Left ventricle myocardium inferior (tissue), 1 donor: ENCODE measurements at regions not wholly inside any gene's neighbourhood (a gene's known extent, or its start where the extent isn't known, plus 50 kb on each side); places are given as distances from the start of the nearest gene placed in this dataset.

Experiments
- DNase-seq: peaks from one replicate; pipeline ENCODE4 v3.0.0-alpha.2; 2020
- H3K27ac ChIP-seq: fragments of 200-600 bp; replicated peaks from 2 replicates; pipeline ENCODE4 v1.8.0; 2021
- H3K27me3 ChIP-seq: fragments of 200-600 bp; 2 replicates; pipeline ENCODE4 v1.8.0; 2021; ENCODE audit warnings: low read depth
- H3K36me3 ChIP-seq: fragments of 200-600 bp; 2 replicates; pipeline ENCODE4 v1.8.0; 2021
- H3K4me1 ChIP-seq: fragments of 200-600 bp; 2 replicates; pipeline ENCODE4 v1.8.0; 2021
- H3K4me3 ChIP-seq: fragments of 200-600 bp; 2 replicates; pipeline ENCODE4 v1.8.0; 2021; ENCODE audit warnings: mild to moderate bottlenecking, moderate library complexity
- H3K9me3 ChIP-seq: fragments of 200-600 bp; replicated peaks from 2 replicates; pipeline ENCODE4 v1.8.0; 2021
- CTCF ChIP-seq: fragments of 200-600 bp; IDR thresholded peaks from 2 replicates; pipeline ENCODE4 v1.8.0; 2021; ENCODE audit warnings: antibody characterized with exemption, mild to moderate bottlenecking, borderline replicate concordance
- intact Hi-C: fragments of 100-400 bp; cut with micrococcal nuclease; formaldehyde crosslinking; loops from one replicate; pipeline ENCODE4 v1.11.0; 2022
- donor health status: DM: no; HTN: yes; CAD: no; lungs with severe emphysema.

- no peak for DNase-seq
- Histone ChIP-seq H3K36me3 (no peaks in the 10 kb centered on the region), H3K27ac (no peak overlapping the region), H3K27me3 (no peaks in the 10 kb centered on the region), H3K4me3 (no peak overlapping the region), H3K9me3 (no peaks in the 10 kb centered on the region), H3K4me1 (no peaks in the 10 kb centered on the region)
- intact Hi-C loops = no loop called here
- TF ChIP-seq CTCF = no peak
Measured at GRCh38 chr1:56220021-56220420, 359.3 kb downstream of the PLPP3 start.

GRCh38 chr1:56218023-56218422 is 361.3 kb downstream of the PLPP3 start:
- H3K27ac ChIP-seq = no peak overlapping the region
- no peaks in the 10 kb centered on the region for H3K4me1 ChIP-seq
- no peak for TF ChIP-seq CTCF
- H3K36me3 ChIP-seq = no peaks in the 10 kb centered on the region
- no peaks in the 10 kb centered on the region for H3K27me3 ChIP-seq
- intact Hi-C loops = no loop called here
- H3K4me3 ChIP-seq = no peak overlapping the region
- DNase-seq = no peak
- H3K9me3 ChIP-seq = no peaks in the 10 kb centered on the region

- H3K4me1 ChIP-seq = no peaks in the 10 kb centered on the region
- H3K9me3 ChIP-seq = no peaks in the 10 kb centered on the region
- no peaks in the 10 kb centered on the region for H3K27me3 ChIP-seq
- no peaks in the 10 kb centered on the region for H3K36me3 ChIP-seq
- no peak overlapping the region for H3K27ac ChIP-seq
- no peak overlapping the region for H3K4me3 ChIP-seq
- TF ChIP-seq CTCF = no peak
- DNase-seq = no peak
- intact Hi-C loops = no loop called here
Measured at GRCh38 chr1:56216218-56216617, 363.1 kb downstream of the PLPP3 start.

- Histone ChIP-seq H3K4me1 (no peaks in the 10 kb centered on the region), H3K9me3 (no peaks in the 10 kb centered on the region), H3K27ac (no peak overlapping the region), H3K36me3 (no peaks in the 10 kb centered on the region), H3K4me3 (no peak overlapping the region), H3K27me3 (no peaks in the 10 kb centered on the region)
- TF ChIP-seq CTCF = no peak
- intact Hi-C loops = no loop called here
- DNase-seq = no peak
Measured at GRCh38 chr1:56215771-56216170, 363.6 kb downstream of the PLPP3 start.

GRCh38 chr1:56215086-56215485 is 364.3 kb downstream of the PLPP3 start:
- Histone ChIP-seq H3K9me3 (no peaks in the 10 kb centered on the region), H3K27me3 (no peaks in the 10 kb centered on the region), H3K4me3 (no peak overlapping the region), H3K4me1 (no peaks in the 10 kb centered on the region), H3K27ac (no peak overlapping the region), H3K36me3 (no peaks in the 10 kb centered on the region)
- intact Hi-C loops = no loop called here
- TF ChIP-seq CTCF = no peak
- no peak for DNase-seq

- Histone ChIP-seq H3K9me3 (peaks cover 3% of the 10 kb centered on the region), H3K4me1 (no peaks in the 10 kb centered on the region), H3K36me3 (no peaks in the 10 kb centered on the region), H3K4me3 (no peak overlapping the region), H3K27ac (no peak overlapping the region), H3K27me3 (no peaks in the 10 kb centered on the region)
- intact Hi-C loops = no loop called here
- no peak for DNase-seq
- TF ChIP-seq CTCF = no peak
Measured at GRCh38 chr1:56213068-56213467, 366.3 kb downstream of the PLPP3 start.
